HCT116 (cell line): ENCODE measurements at regions not wholly inside any gene's neighbourhood (a gene's known extent, or its start where the extent isn't known, plus 50 kb on each side); places are given as distances from the start of the nearest gene placed in this dataset.

Source experiments
- EZH2 ChIP-seq: fragments of 200-600 bp; sonication (generic); IDR thresholded peaks from 2 replicates; pipeline ENCODE4 v1.6.1; 2017; ENCODE audit warnings: antibody characterized with exemption, mixed run types
- POLR2A ChIP-seq: IDR thresholded peaks from 2 replicates; pipeline ENCODE4 v1.7.0; 2011; ENCODE audit warnings: borderline replicate concordance; ENCODE audit not compliant: insufficient read depth, insufficient read length; ENCODE audit errors: extremely low read depth
- POLR2AphosphoS5 ChIP-seq: IDR thresholded peaks from 2 replicates; pipeline ENCODE4 v1.6.1; 2011; ENCODE audit warnings: mild to moderate bottlenecking, low read depth, low read length, moderate library complexity
- YY1 ChIP-seq: IDR thresholded peaks from 2 replicates; pipeline ENCODE4 v1.6.1; 2011; ENCODE audit warnings: low read length, low read depth, moderate library complexity, mild to moderate bottlenecking; ENCODE audit not compliant: insufficient replicate concordance; ENCODE audit errors: extremely low read depth
- TF ChIP-seq, protein P1 (sequence below), 3 experiments: fragments of 200-600 bp in 1 of 3; sonication (generic) in 1 of 3; IDR thresholded peaks in 2 of 3; conservative IDR thresholded peaks in 1 of 3; 2 replicates each; pipeline ENCODE4 v1.5.1; 2012 to 2017; ENCODE audit warnings: low read depth in 2 of 3, low read length in 2 of 3, antibody characterized with exemption in 1 of 3, borderline replicate concordance in 1 of 3, control low read depth in 1 of 3, mild to moderate bottlenecking in 1 of 3, mixed read lengths in 1 of 3, mixed run types in 1 of 3, moderate library complexity in 1 of 3; ENCODE audit not compliant: insufficient read depth in 1 of 3

DNA sequence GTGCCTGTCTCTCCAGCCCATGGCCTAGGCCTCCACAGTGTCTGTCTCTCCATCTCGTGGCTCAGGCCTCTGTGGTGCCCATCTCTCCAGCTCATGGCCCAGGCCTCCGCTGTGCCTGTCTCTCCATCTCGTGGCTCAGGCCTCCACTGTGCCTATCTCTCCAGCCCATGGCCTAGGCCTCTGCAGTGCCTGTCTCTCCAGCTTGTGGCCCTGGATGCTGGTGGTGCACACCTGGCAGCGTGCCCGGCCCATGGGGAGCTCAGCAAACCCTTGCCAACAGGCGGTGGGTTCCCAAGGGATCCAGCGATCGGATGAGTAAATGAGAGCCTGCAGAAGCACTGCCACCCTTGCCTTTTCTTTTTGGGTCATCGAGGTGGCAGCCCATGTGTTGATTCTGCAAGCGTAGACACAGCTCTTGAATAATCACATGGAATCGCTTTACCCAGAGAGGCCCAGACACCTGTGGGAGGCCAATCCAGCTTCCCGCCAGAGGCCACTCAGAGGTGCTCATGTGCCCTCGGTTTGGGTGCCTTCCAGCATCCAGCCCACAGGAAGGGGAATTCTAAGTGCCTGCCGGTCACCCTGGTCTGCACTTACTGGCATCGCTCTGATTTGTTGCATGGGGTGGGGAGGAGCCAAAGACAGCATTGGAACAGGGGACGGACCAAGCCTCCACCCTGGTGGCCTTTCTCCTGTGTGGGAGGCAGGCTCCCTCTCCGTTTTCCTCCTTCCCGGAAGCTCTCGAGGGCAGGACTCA lies 101.8 kb upstream of the HDAC4 start:
- TF ChIP-seq POLR2A (no peak), EZH2 (no peak), POLR2AphosphoS5 (no peak), YY1 (no peak)
- TF ChIP-seq, protein P1, sequence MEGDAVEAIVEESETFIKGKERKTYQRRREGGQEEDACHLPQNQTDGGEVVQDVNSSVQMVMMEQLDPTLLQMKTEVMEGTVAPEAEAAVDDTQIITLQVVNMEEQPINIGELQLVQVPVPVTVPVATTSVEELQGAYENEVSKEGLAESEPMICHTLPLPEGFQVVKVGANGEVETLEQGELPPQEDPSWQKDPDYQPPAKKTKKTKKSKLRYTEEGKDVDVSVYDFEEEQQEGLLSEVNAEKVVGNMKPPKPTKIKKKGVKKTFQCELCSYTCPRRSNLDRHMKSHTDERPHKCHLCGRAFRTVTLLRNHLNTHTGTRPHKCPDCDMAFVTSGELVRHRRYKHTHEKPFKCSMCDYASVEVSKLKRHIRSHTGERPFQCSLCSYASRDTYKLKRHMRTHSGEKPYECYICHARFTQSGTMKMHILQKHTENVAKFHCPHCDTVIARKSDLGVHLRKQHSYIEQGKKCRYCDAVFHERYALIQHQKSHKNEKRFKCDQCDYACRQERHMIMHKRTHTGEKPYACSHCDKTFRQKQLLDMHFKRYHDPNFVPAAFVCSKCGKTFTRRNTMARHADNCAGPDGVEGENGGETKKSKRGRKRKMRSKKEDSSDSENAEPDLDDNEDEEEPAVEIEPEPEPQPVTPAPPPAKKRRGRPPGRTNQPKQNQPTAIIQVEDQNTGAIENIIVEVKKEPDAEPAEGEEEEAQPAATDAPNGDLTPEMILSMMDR (IDR thresholded peaks at IDR 0.05 in 2 of 3, conservative IDR thresholded peaks at IDR 0.05 in 1 of 3; ENCODE audit: borderline replicate concordance in 1 of 3, insufficient read depth in 1 of 3, low read depth in 2 of 3, low read length in 2 of 3): no peak
